ENCODE measurements at regions not wholly inside any gene's neighbourhood (a gene's known extent, or its start where the extent isn't known, plus 50 kb on each side); places are given as distances from the start of the nearest gene placed in this dataset.
"Not testable (repeated sequence)": the region's sequence is repeated elsewhere in the genome, so short reads cannot be mapped to it uniquely, and the experiment has no call there.

GRCh38 chr7:53087274-53087673 is 51.8 kb downstream of the POM121L12 start:
- H3K4me1 ChIP-seq, result no peaks in the 10 kb centered on the region
- no peaks in the 10 kb centered on the region for H3K9me3 ChIP-seq
- no peak overlapping the region for H3K4me3 ChIP-seq
- no peak for DNase-seq (ENCODE audit: low spot score in 2 of 2)
- H3K36me3 ChIP-seq (replicated peaks), result no peaks in the 10 kb centered on the region
- no peaks in the 10 kb centered on the region for H3K27me3 ChIP-seq (ENCODE audit: low read depth)
- in situ Hi-C loops (cut with MboI; ENCODE audit: low sequenced_read_pairs), result no loop called here

GRCh38 chr7:53094191-53094590 is 58.8 kb downstream of the POM121L12 start:
- no peak overlapping the region for H3K4me3 ChIP-seq
- no peaks in the 10 kb centered on the region for H3K36me3 ChIP-seq (replicated peaks)
- no peaks in the 10 kb centered on the region for H3K27me3 ChIP-seq (ENCODE audit: low read depth)
- in situ Hi-C loops (cut with MboI; ENCODE audit: low sequenced_read_pairs), result no loop called here
- no peaks in the 10 kb centered on the region for H3K4me1 ChIP-seq
- no peaks in the 10 kb centered on the region for H3K9me3 ChIP-seq
- DNase-seq (ENCODE audit: low spot score in 2 of 2), result no peak

- H3K9me3 ChIP-seq, result no peaks in the 10 kb centered on the region
- H3K27me3 ChIP-seq (ENCODE audit: low read depth), result no peaks in the 10 kb centered on the region
- no peaks in the 10 kb centered on the region for H3K4me1 ChIP-seq
- in situ Hi-C loops (cut with MboI; ENCODE audit: low sequenced_read_pairs), result no loop called here
- no peak overlapping the region for H3K4me3 ChIP-seq
- no peaks in the 10 kb centered on the region for H3K36me3 ChIP-seq (replicated peaks)
- DNase-seq (ENCODE audit: low spot score in 2 of 2), result no peak
Measured at GRCh38 chr7:53094827-53095226, 59.4 kb downstream of the POM121L12 start.

GRCh38 chr7:53095731-53096501 is 60.5 kb downstream of the POM121L12 start:
- no peaks in the 10 kb centered on the region for H3K4me1 ChIP-seq
- H3K4me3 ChIP-seq, result no peak overlapping the region
- no peaks in the 10 kb centered on the region for H3K9me3 ChIP-seq
- H3K36me3 ChIP-seq (replicated peaks), result no peaks in the 10 kb centered on the region
- in situ Hi-C loops (cut with MboI; ENCODE audit: low sequenced_read_pairs), result no loop called here
- no peak for DNase-seq (ENCODE audit: low spot score in 2 of 2)
- no peaks in the 10 kb centered on the region for H3K27me3 ChIP-seq (ENCODE audit: low read depth)

- in situ Hi-C loops (cut with MboI; ENCODE audit: low sequenced_read_pairs), result no loop called here
- DNase-seq (ENCODE audit: low spot score in 2 of 2), result no peak
- Histone ChIP-seq H3K36me3 (replicated peaks) (no peaks in the 10 kb centered on the region), H3K4me1 (no peaks in the 10 kb centered on the region), H3K4me3 (no peak overlapping the region), H3K27me3 (ENCODE audit: low read depth) (no peaks in the 10 kb centered on the region), H3K9me3 (no peaks in the 10 kb centered on the region)
Measured at GRCh38 chr7:53100091-53100490, 64.7 kb downstream of the POM121L12 start.

- in situ Hi-C loops (cut with MboI; ENCODE audit: low sequenced_read_pairs), result no loop called here
- no peaks in the 10 kb centered on the region for H3K4me1 ChIP-seq
- H3K9me3 ChIP-seq, result no peaks in the 10 kb centered on the region
- H3K36me3 ChIP-seq (replicated peaks), result no peaks in the 10 kb centered on the region
- DNase-seq (ENCODE audit: low spot score in 2 of 2), result no peak
- H3K27me3 ChIP-seq (ENCODE audit: low read depth), result no peaks in the 10 kb centered on the region
- H3K4me3 ChIP-seq, result no peak overlapping the region
Measured at GRCh38 chr7:53101026-53101425, 65.6 kb downstream of the POM121L12 start.

- no peaks in the 10 kb centered on the region for H3K9me3 ChIP-seq
- H3K27me3 ChIP-seq (ENCODE audit: low read depth), result no peaks in the 10 kb centered on the region
- H3K36me3 ChIP-seq (replicated peaks), result no peaks in the 10 kb centered on the region
- in situ Hi-C loops (cut with MboI; ENCODE audit: low sequenced_read_pairs), result no loop called here
- H3K4me1 ChIP-seq, result no peaks in the 10 kb centered on the region
- no peak for DNase-seq (ENCODE audit: low spot score in 2 of 2)
- H3K4me3 ChIP-seq, result no peak overlapping the region
Measured at GRCh38 chr7:53110425-53110824, 75.0 kb downstream of the POM121L12 start.

- in situ Hi-C loops (cut with MboI; ENCODE audit: low sequenced_read_pairs), result no loop called here
- no peaks in the 10 kb centered on the region for H3K4me1 ChIP-seq
Measured at GRCh38 chr7:53111031-53111430, 75.6 kb downstream of the POM121L12 start.

GRCh38 chr7:53113424-53113823 is 78.0 kb downstream of the POM121L12 start:
- in situ Hi-C loops (cut with MboI; ENCODE audit: low sequenced_read_pairs), result no loop called here
- H3K27me3 ChIP-seq (ENCODE audit: low read depth), result no peaks in the 10 kb centered on the region
- no peak for DNase-seq (ENCODE audit: low spot score in 2 of 2)

More at GRCh38 chr7:53111031-53111430, 75.6 kb downstream of the POM121L12 start:
- no peak overlapping the region for H3K4me3 ChIP-seq
- H3K9me3 ChIP-seq, result no peaks in the 10 kb centered on the region
- no peaks in the 10 kb centered on the region for H3K36me3 ChIP-seq (replicated peaks)
- H3K27me3 ChIP-seq (ENCODE audit: low read depth), result no peaks in the 10 kb centered on the region
- DNase-seq (ENCODE audit: low spot score in 2 of 2), result no peak

GRCh38 chr7:53119514-53119941 is 84.1 kb downstream of the POM121L12 start:
- no peak for DNase-seq (ENCODE audit: low spot score in 2 of 2)
- Histone ChIP-seq H3K4me1 (no peaks in the 10 kb centered on the region), H3K27me3 (ENCODE audit: low read depth) (no peaks in the 10 kb centered on the region), H3K9me3 (no peaks in the 10 kb centered on the region), H3K36me3 (replicated peaks) (no peaks in the 10 kb centered on the region), H3K4me3 (no peak overlapping the region)
- in situ Hi-C loops (cut with MboI; ENCODE audit: low sequenced_read_pairs), result no loop called here

More at GRCh38 chr7:53113424-53113823, 78.0 kb downstream of the POM121L12 start:
- Histone ChIP-seq H3K4me1 (no peaks in the 10 kb centered on the region), H3K36me3 (replicated peaks) (no peaks in the 10 kb centered on the region), H3K9me3 (no peaks in the 10 kb centered on the region), H3K4me3 (no peak overlapping the region)

GRCh38 chr7:53121374-53121773 is 85.9 kb downstream of the POM121L12 start:
- in situ Hi-C loops (cut with MboI; ENCODE audit: low sequenced_read_pairs), result no loop called here
- H3K4me3 ChIP-seq, result no peak overlapping the region
- no peaks in the 10 kb centered on the region for H3K9me3 ChIP-seq
- no peaks in the 10 kb centered on the region for H3K27me3 ChIP-seq (ENCODE audit: low read depth)
- H3K4me1 ChIP-seq, result no peaks in the 10 kb centered on the region
- DNase-seq (ENCODE audit: low spot score in 2 of 2), result no peak
- no peaks in the 10 kb centered on the region for H3K36me3 ChIP-seq (replicated peaks)

GRCh38 chr7:53131697-53132096 is 96.3 kb downstream of the POM121L12 start:
- no peak for DNase-seq (ENCODE audit: low spot score in 2 of 2)
- H3K4me1 ChIP-seq, result no peaks in the 10 kb centered on the region
- in situ Hi-C loops (cut with MboI; ENCODE audit: low sequenced_read_pairs), result no loop called here
- H3K4me3 ChIP-seq, result no peak overlapping the region
- no peaks in the 10 kb centered on the region for H3K27me3 ChIP-seq (ENCODE audit: low read depth)
- H3K9me3 ChIP-seq, result no peaks in the 10 kb centered on the region
- H3K36me3 ChIP-seq (replicated peaks), result no peaks in the 10 kb centered on the region

- in situ Hi-C loops (cut with MboI; ENCODE audit: low sequenced_read_pairs), result no loop called here
- DNase-seq (ENCODE audit: low spot score in 2 of 2), result no peak
- Histone ChIP-seq H3K4me1 (no peaks in the 10 kb centered on the region), H3K27me3 (ENCODE audit: low read depth) (no peaks in the 10 kb centered on the region), H3K36me3 (replicated peaks) (no peaks in the 10 kb centered on the region), H3K4me3 (no peak overlapping the region), H3K9me3 (no peaks in the 10 kb centered on the region)
Measured at GRCh38 chr7:53151496-53151895, 116.1 kb downstream of the POM121L12 start.

- H3K4me1 ChIP-seq; DNase-seq (ENCODE audit: low spot score in 2 of 2); H3K27me3 ChIP-seq (ENCODE audit: low read depth); H3K36me3 ChIP-seq (replicated peaks); in situ Hi-C loops (cut with MboI; ENCODE audit: low sequenced_read_pairs); H3K4me3 ChIP-seq; H3K9me3 ChIP-seq: not testable (repeated sequence)
Measured at GRCh38 chr7:53187184-53187583, 151.8 kb downstream of the POM121L12 start.

Measured in HAP-1 (cell line).